Neuron (in vitro differentiated cells): ENCODE measurements at regions not wholly inside any gene's neighbourhood (a gene's known extent, or its start where the extent isn't known, plus 50 kb on each side); places are given as distances from the start of the nearest gene placed in this dataset.
"Not testable (repeated sequence)": the region's sequence is repeated elsewhere in the genome, so short reads cannot be mapped to it uniquely, and the experiment has no call there.

Experiments used
- H2AFZ ChIP-seq: one replicate; pipeline ENCODE4 v1.6.1; 2013; ENCODE audit warnings: low read depth, mild to moderate bottlenecking, inconsistent platforms, low read length, moderate library complexity
- H3K27me3 ChIP-seq: one replicate; pipeline ENCODE4 v1.6.1; 2013; ENCODE audit warnings: low read length; ENCODE audit not compliant: insufficient read depth
- H3K36me3 ChIP-seq: one replicate; pipeline ENCODE4 v1.6.1; 2013; ENCODE audit warnings: low read length; ENCODE audit not compliant: insufficient read depth
- H3K4me1 ChIP-seq: one replicate; pipeline ENCODE4 v1.6.1; 2013; ENCODE audit warnings: low read length; ENCODE audit not compliant: insufficient read depth
- H3K4me3 ChIP-seq: 2 replicates; pipeline ENCODE4 v1.5.1; 2013; ENCODE audit warnings: mild to moderate bottlenecking, low read length, moderate library complexity
- H3K9me3 ChIP-seq: one replicate; pipeline ENCODE4 v1.6.1; 2013; ENCODE audit warnings: low read length

DNA sequence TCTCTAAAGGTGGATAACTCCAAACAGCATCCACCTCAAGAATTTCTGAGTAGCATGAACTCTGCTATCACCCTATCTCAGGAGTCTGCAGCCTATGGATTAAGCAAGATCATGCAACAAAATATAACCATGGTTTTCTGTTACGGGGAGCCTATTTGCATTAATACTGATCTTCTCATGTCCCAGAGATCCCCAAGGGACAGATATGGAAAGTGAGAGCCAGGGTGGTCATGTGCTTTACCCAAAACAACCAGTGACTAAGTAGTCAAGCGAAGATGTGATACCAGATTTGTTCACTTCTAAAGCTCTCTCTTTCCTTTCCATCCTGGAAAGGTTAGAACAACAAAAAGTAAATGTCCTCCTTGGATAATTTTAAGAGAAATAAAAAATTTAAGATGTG, 125.1 kb downstream of the PRRX1 start:
- no peaks in the 10 kb centered on the region for H3K4me1 ChIP-seq
- H3K9me3 ChIP-seq: no peaks in the 10 kb centered on the region
- H3K4me3 ChIP-seq: no peak overlapping the region
- H3K36me3 ChIP-seq: no peaks in the 10 kb centered on the region
- no peaks in the 10 kb centered on the region for H3K27me3 ChIP-seq
- no peak overlapping the region for H2AFZ ChIP-seq

DNA sequence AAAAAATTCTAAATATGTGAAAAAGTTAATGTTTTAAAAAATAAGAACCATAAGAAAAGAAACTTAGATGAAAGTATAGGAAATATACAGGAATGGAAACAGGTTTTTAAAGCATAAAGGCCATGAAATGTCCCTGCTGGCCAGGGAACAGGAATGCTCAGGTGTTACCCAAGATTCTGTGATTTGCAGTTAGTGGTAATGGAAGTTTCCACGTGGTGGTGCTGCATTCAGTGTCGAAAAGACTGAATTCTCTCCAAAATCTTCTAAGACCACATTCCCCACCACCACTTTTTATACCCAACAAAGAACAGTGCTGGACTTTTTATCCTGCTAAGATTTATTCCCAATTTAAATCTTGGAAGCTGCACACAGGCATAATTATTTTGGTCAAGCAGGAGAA, 126.2 kb downstream of the PRRX1 start:
- Histone ChIP-seq H2AFZ (no peak overlapping the region), H3K9me3 (no peaks in the 10 kb centered on the region), H3K36me3 (no peaks in the 10 kb centered on the region), H3K4me1 (no peaks in the 10 kb centered on the region), H3K4me3 (no peak overlapping the region), H3K27me3 (no peaks in the 10 kb centered on the region)

DNA sequence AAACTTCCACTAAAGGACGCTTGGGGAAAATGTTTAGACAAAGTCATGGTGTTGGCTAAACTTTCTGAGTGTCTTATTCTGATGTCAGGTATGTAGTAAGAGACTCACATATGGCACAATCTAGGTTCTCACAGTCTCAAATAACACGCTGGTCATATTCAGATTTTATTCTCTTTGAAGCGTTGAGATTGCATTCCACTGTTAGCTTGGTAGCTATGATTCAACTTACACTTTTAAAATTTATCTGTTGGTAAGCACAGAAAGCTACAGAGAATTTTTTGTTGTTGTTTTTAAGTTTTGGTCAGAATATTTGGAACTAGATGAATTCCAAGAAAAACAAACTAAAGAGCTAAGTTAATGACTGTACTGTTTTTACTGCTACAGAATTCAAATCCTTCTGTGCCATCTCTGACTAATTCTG, 126.7 kb downstream of the PRRX1 start:
- no peaks in the 10 kb centered on the region for H3K9me3 ChIP-seq
- H3K4me3 ChIP-seq: no peak overlapping the region
- no peaks in the 10 kb centered on the region for H3K4me1 ChIP-seq
- H2AFZ ChIP-seq: no peak overlapping the region
- no peaks in the 10 kb centered on the region for H3K27me3 ChIP-seq
- H3K36me3 ChIP-seq: no peaks in the 10 kb centered on the region

DNA sequence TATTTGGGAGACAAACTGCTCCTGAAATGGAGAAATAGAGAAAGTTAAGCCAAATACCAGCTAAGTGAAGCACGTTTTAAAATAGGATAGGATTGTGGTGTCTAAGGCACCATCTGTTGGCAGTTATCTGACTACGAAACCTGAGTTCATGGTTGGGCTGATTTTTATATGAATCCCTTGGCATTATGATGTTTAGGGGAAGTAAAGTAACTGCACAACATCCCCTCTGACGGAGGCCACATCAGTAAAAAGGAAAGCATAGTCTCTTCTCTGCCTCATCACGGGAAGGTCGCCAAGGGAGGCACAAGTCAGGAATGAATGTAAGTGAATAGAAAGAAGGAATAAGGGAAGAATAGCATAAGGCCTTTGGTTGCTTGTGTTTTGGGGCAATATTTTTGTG, 128.0 kb downstream of the PRRX1 start:
- Histone ChIP-seq H3K9me3 (no peaks in the 10 kb centered on the region), H3K27me3 (no peaks in the 10 kb centered on the region), H3K36me3 (no peaks in the 10 kb centered on the region), H2AFZ (no peak overlapping the region), H3K4me3 (no peak overlapping the region), H3K4me1 (no peaks in the 10 kb centered on the region)

DNA sequence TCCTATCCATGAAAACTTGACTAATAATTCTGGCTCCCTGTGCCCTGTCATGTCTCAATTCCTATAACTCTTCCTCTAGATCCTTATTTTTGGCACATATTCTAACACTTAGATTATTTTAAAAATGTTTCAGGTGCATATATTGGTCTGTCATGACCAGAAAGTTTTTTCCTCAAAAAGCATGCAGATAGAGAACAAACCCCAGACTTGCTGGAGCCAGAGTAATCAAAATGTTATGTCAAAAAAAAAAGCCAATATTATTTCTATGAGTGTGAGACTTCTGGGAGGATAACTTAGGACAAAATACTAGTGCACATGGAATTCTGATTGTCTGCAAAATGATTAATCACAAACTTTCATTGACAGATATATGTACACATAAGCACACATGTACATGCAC, 135.1 kb upstream of the MROH9 start:
- H3K9me3 ChIP-seq: no peaks in the 10 kb centered on the region
- H3K4me3 ChIP-seq: no peak overlapping the region
- H2AFZ ChIP-seq: no peak overlapping the region
- no peaks in the 10 kb centered on the region for H3K27me3 ChIP-seq
- no peaks in the 10 kb centered on the region for H3K4me1 ChIP-seq
- no peaks in the 10 kb centered on the region for H3K36me3 ChIP-seq

DNA sequence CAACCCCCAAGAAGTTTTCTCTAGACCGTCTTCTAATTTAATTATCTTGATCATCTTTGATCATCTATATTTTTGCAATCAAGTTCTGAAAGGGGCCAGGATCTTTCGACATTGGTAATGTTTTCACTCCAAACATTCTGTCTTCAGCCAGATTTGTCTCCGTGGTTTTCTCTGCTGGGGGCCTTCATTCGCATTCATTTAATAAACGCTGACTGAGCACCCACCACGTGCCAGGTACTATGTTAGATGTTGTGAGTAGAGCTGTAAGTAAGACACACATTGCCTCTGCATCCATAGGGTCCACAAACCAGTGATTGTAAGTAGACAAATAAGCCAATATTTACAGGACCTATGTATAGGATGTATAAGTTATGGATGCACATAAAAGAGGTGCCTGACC, 134.5 kb upstream of the MROH9 start:
- Histone ChIP-seq H3K4me3 (no peak overlapping the region), H3K4me1 (no peaks in the 10 kb centered on the region), H3K36me3 (no peaks in the 10 kb centered on the region), H2AFZ (no peak overlapping the region), H3K9me3 (no peaks in the 10 kb centered on the region), H3K27me3 (no peaks in the 10 kb centered on the region)

DNA sequence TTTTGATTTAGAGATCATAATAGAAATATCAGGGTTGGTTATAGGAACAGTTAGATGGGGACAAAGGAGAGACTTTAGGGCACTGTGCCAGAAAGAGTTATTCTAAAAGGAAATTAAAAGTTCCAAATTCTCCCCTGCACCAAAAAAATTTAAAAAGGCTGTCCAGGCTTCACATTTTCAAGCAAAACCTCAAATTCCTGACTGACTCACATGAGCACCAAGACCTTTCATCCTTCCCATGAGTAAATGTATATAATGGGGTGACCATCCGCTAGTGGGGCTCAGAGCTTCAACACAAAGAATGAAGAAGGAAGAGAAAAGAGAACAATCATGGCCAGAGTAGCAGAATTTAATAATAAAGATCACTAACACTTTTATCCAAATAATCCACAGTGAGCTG, 131.6 kb upstream of the MROH9 start:
- no peaks in the 10 kb centered on the region for H3K36me3 ChIP-seq
- H3K4me1 ChIP-seq: no peaks in the 10 kb centered on the region
- no peak overlapping the region for H2AFZ ChIP-seq
- no peaks in the 10 kb centered on the region for H3K27me3 ChIP-seq
- H3K4me3 ChIP-seq: no peak overlapping the region
- no peaks in the 10 kb centered on the region for H3K9me3 ChIP-seq

DNA sequence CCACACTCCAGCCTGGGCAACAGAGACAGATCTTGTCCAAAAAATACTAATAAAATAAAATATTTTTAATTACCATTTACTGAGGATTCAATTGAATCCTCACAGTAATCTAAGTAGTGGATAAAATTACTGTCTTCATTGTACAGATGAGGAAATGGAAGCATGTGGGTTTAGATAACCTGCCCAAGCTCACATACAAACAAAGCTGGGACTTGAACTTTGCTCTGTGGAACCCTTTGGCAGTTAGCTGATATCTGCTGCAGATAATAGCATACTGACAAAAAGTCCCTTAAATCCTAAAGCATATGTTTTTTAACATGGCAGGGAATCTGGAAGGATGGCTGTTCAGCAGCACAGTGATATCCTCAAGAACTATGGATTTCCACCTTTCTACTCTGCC, 130.9 kb upstream of the MROH9 start:
- H3K4me1 ChIP-seq: no peaks in the 10 kb centered on the region
- H3K36me3 ChIP-seq: no peaks in the 10 kb centered on the region
- H3K9me3 ChIP-seq: no peaks in the 10 kb centered on the region
- no peaks in the 10 kb centered on the region for H3K27me3 ChIP-seq
- no peak overlapping the region for H3K4me3 ChIP-seq
- H2AFZ ChIP-seq: no peak overlapping the region

DNA sequence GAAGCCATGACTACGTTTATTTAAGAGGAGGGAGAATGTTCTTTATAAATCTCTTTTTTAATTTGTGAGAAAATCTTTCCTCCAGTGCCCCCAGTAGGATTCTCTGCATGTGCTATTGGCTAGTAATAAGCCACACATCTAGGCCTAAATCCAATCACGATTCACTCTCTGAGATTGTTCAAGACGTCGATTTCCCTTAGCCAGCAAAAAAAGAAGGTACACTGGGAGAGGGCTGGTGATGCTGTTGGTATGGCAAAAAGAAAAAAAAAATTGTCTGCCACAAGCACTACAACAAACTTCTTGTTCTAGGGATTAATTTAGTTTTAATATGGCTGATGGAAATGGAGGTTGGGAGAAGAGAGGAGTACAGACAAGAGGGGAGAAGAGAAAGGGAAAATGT, 130.5 kb upstream of the MROH9 start:
- no peaks in the 10 kb centered on the region for H3K27me3 ChIP-seq
- no peak overlapping the region for H2AFZ ChIP-seq
- H3K36me3 ChIP-seq: no peaks in the 10 kb centered on the region
- no peaks in the 10 kb centered on the region for H3K4me1 ChIP-seq
- H3K4me3 ChIP-seq: no peak overlapping the region
- no peaks in the 10 kb centered on the region for H3K9me3 ChIP-seq

DNA sequence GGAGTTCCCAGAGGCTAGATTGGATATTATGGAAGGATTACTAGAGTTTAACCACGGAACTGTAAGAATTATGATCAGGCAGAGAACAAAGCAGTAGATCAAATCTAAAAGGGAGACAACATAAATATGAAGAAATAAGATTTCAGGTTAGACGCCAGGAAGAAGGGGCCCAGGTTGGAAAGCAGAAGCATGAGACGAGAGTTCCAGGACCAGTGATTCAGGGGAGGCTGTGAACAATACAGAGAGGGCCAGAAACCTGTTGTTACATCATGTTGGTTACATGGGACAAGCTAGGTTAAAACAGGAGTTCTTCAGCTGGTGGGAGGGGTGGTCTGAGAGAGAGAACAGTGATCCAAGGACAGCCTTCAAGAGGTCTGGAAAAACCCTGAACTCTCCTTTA, 128.4 kb upstream of the MROH9 start:
- Histone ChIP-seq H3K9me3 (no peaks in the 10 kb centered on the region), H3K36me3 (no peaks in the 10 kb centered on the region), H3K4me1 (peaks cover 3% of the 10 kb centered on the region), H3K4me3 (no peak overlapping the region), H2AFZ (no peak overlapping the region), H3K27me3 (no peaks in the 10 kb centered on the region)

DNA sequence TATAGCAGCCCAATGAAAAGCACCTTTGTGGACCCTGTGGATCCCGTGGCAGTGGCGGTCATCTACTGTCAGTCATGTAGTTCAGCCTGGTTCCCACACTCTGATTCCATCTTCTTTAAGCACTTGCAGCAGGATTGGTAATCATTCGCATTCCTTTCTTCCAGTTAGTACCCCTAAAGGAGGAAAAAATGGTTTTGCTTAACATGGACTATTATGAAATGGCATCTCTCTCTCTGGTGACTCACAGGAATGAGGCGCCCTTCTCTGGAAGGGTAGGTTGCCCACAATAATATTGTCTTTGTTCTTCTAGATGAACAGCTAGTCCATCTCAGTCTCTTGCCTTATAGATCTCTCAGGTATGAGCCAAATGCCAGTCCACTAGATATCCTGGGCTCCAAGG, 127.9 kb upstream of the MROH9 start:
- Histone ChIP-seq H3K27me3 (no peaks in the 10 kb centered on the region), H3K9me3 (no peaks in the 10 kb centered on the region), H3K4me1 (peaks cover 3% of the 10 kb centered on the region), H3K36me3 (no peaks in the 10 kb centered on the region), H3K4me3 (no peak overlapping the region), H2AFZ (no peak overlapping the region)

DNA sequence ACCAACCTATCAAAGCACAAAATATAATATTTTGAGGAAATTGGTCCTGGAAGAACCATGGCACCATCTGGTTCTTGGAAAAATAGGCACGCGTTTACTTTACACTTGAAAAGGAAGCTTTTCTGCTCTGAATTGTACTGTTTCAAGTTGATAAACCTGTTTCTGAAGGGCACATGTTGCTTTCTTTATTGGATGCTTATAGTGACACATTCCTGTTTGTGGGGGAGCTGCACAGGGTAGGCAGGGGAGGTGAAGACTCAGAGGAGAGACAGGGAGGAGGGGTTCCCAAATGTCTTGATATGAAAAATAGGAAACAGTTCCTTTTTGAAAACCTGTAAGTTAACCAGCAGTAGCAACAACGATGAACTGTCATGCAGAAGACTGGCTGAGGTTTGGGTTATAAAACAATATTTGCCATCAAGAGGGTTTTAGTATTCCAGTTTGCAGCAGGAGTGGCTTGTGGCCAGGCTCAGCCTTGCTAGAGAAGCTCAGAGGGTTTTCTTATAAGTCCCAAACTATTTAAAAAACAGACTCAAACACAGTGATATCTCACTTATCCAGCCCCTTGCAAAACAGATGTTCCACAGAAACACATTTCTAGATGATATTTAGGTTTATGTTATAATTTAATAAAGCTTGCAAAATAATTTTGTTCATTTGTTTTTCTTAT, 127.0 kb upstream of the MROH9 start:
- no peak overlapping the region for H2AFZ ChIP-seq
- H3K27me3 ChIP-seq: no peaks in the 10 kb centered on the region
- peaks cover 3% of the 10 kb centered on the region for H3K4me1 ChIP-seq
- H3K4me3 ChIP-seq: no peak overlapping the region
- H3K36me3 ChIP-seq: no peaks in the 10 kb centered on the region
- no peaks in the 10 kb centered on the region for H3K9me3 ChIP-seq

DNA sequence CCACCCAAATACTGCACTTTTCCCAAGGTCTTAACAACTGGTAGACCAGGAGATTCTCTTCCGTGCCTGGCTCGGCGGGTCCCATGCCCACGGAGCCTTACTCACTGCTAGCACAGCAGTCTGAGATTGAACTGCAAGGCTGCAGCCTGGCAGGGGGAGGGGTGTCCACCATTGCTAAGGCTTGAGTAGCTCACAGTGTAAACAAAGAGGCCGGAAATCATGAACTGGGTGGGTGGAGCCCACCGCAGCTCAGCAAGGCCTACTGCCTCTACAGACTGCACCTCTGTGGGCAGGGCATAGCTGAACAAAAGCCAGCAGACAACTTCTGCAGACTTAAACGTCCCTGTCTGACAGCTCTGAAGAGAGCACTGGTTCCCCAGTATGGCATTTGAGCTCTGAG, 124.3 kb upstream of the MROH9 start:
- not testable (repeated sequence) for H3K36me3 ChIP-seq, H3K4me1 ChIP-seq, H3K9me3 ChIP-seq, H3K4me3 ChIP-seq, H3K27me3 ChIP-seq
- peak overlapping the region; percentile 22 for H2AFZ ChIP-seq

DNA sequence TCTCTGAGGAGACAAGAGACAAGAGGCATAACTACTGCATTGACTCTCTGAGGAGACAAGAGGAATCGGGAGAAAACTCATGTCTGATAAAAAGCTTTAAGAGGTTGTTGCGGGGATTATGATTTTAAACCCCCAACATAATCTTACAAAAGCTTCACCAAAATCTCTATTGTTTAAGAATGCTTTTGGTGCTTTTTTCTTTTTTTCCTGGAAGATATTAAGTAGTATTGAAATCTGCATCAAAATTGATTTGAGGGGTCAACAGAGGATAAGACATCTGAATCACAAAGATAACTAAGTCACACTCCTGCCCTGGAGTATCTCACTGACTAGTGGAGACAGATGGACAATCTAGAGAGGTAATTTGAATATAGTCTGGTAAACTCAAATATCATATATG, 115.6 kb upstream of the MROH9 start:
- H3K4me1 ChIP-seq: no peaks in the 10 kb centered on the region
- H3K4me3 ChIP-seq: no peak overlapping the region
- H2AFZ ChIP-seq: no peak overlapping the region
- no peaks in the 10 kb centered on the region for H3K36me3 ChIP-seq
- no peaks in the 10 kb centered on the region for H3K9me3 ChIP-seq
- no peaks in the 10 kb centered on the region for H3K27me3 ChIP-seq
